ENCODE measurements at regions not wholly inside any gene's neighbourhood (a gene's known extent, or its start where the extent isn't known, plus 50 kb on each side); places are given as distances from the start of the nearest gene placed in this dataset.

GRCh38 chr22:33180356-33180755 is 122.2 kb upstream of the SYN3 start:
- TF ChIP-seq CTCF (IDR thresholded peaks at IDR 0.05; ENCODE audit: extremely low read depth in 1 of 2, insufficient read depth in 1 of 2, low read depth in 1 of 2, low read length in 2 of 2) (no peak), FOS (IDR thresholded peaks at IDR 0.05; ENCODE audit: borderline replicate concordance, insufficient read depth, low read length) (no peak), MAX (IDR thresholded peaks at IDR 0.05; ENCODE audit: insufficient read depth, insufficient read length) (no peak), POLR2A (IDR thresholded peaks at IDR 0.05; ENCODE audit: low read depth, low read length) (no peak), EZH2 (IDR thresholded peaks at IDR 0.05; ENCODE audit: borderline replicate concordance, low read depth, low read length, severe bottlenecking) (no peak), JUN (IDR thresholded peaks at IDR 0.05; ENCODE audit: borderline replicate concordance, insufficient read depth, insufficient read length, low read depth) (no peak)

Data from endothelial cell of umbilical vein (primary cell).